HCT116 (cell line): ENCODE measurements at regions not wholly inside any gene's neighbourhood (a gene's known extent, or its start where the extent isn't known, plus 50 kb on each side); places are given as distances from the start of the nearest gene placed in this dataset.

ENCODE experiments used
- ATAC-seq: fragments of 200-7000 bp; cut with Tn5 transposase; 2 replicates; pipeline ENCODE4 v1.9.1; 2020; ENCODE audit warnings: mild to moderate bottlenecking, moderate library complexity
- BruUV-seq: library from RNA; stranded (reverse); fragments of 400-500 nt; replicated peaks from 2 replicates; lab custom pipeline; 2021; lab: Mats Ljungman, UMichigan
- CTCF ChIA-PET: fragments of 300-600 bp; sonication (Branson Sonifier 250); formaldehyde crosslinking; loops from one replicate; lab custom pipeline; 2021; ENCODE audit warnings: antibody characterized with exemption; lab: Charles Lee
- POLR2A ChIA-PET: fragments of 300-600, 350-600 bp; sonication (Branson Sonifier 250); formaldehyde crosslinking; loops from one replicate; lab custom pipeline; 2021; ENCODE audit warnings: antibody characterized with exemption; lab: Charles Lee
- RAD21 ChIA-PET, 2 experiments: fragments of 300-600 bp; sonication (Branson Sonifier 250); formaldehyde crosslinking; loops; one replicate each; lab custom pipeline; 2023; ENCODE audit warnings: low total read pairs in 2 of 2; ENCODE audit not compliant: uncharacterized antibody in 2 of 2, unreplicated experiment in 2 of 2, low non-redundant PET in 1 of 2; lab: Charles Lee
- DNase-seq: peaks from one replicate; pipeline ENCODE4 v3.0.0-alpha.2; 2010; ENCODE audit warnings: low read depth, low spot score
- H2AFZ ChIP-seq: fragments of 200-600 bp; shearing (Covaris generic), sonication (generic); 2 replicates; pipeline ENCODE4 v1.6.1; 2017; ENCODE audit warnings: low read depth, mixed run types, mixed read lengths, antibody characterized with exemption, low read length; ENCODE audit not compliant: poor library complexity, severe bottlenecking
- H3K27ac ChIP-seq: 2 replicates; pipeline ENCODE4 v1.5.1; 2012; ENCODE audit warnings: low read depth, low read length
- H3K27me3 ChIP-seq: fragments of 200-600 bp; sonication (generic); 2 replicates; pipeline ENCODE4 v1.6.1; 2016; ENCODE audit warnings: mixed run types, low read length, mixed read lengths; ENCODE audit not compliant: insufficient read depth
- H3K36me3 ChIP-seq, 2 experiments: fragments of 200-500 bp in 1 of 2; fragments of 200-600 bp in 1 of 2; sonication (Bioruptor generic) in 1 of 2; sonication (generic) in 1 of 2; 2 replicates each; pipeline versions ENCODE4 v1.5.1 to v1.6.1; 2014 to 2016; ENCODE audit warnings: low read length in 2 of 2, inconsistent platforms in 1 of 2, mixed read lengths in 1 of 2, mixed run types in 1 of 2; ENCODE audit not compliant: insufficient read depth in 2 of 2, control insufficient read depth in 1 of 2
- H3K4me1 ChIP-seq, 2 experiments: fragments of 200-600 bp in 1 of 2; sonication (generic) in 1 of 2; 2 replicates each; pipeline versions ENCODE4 v1.5.1 to v1.6.1; 2012 to 2017; ENCODE audit warnings: low read length in 2 of 2, inconsistent platforms in 1 of 2, mild to moderate bottlenecking in 1 of 2, mixed read lengths in 1 of 2, mixed run types in 1 of 2, moderate library complexity in 1 of 2; ENCODE audit not compliant: insufficient read depth in 2 of 2, control insufficient read depth in 1 of 2
- H3K4me2 ChIP-seq: fragments of 200-600 bp; sonication (generic); 2 replicates; pipeline ENCODE4 v1.6.1; 2017; ENCODE audit warnings: mixed run types, low read length, mixed read lengths
- H3K4me3 ChIP-seq, 2 experiments: fragments of 200-600 bp in 1 of 2; sonication (generic) in 1 of 2; replicated peaks in 1 of 2; 2 replicates each; pipeline ENCODE4 v1.5.1; 2011 to 2016; ENCODE audit warnings: low read length in 2 of 2, control low read depth in 1 of 2, low read depth in 1 of 2, mild to moderate bottlenecking in 1 of 2, mixed read lengths in 1 of 2, mixed run types in 1 of 2
- H3K79me2 ChIP-seq: fragments of 200-600 bp; sonication (generic); 2 replicates; pipeline ENCODE4 v1.6.1; 2017; ENCODE audit warnings: mild to moderate bottlenecking, mixed run types, low read length, moderate library complexity, mixed read lengths; ENCODE audit not compliant: insufficient read depth
- H3K9ac ChIP-seq: fragments of 200-600 bp; sonication (generic); 2 replicates; pipeline ENCODE4 v1.6.1; 2016; ENCODE audit warnings: low read length, mixed read lengths
- H3K9me2 ChIP-seq: fragments of 200-600 bp; sonication (generic), shearing (Covaris generic); 2 replicates; pipeline ENCODE4 v1.6.1; 2017; ENCODE audit warnings: mixed run types, mild to moderate bottlenecking, moderate library complexity; ENCODE audit not compliant: insufficient read depth
- H3K9me3 ChIP-seq, 2 experiments: fragments of 200-500 bp in 1 of 2; fragments of 200-600 bp in 1 of 2; sonication (Bioruptor generic) in 1 of 2; sonication (generic) in 1 of 2; 2 replicates each; pipeline ENCODE4 v1.6.1; 2014 to 2017; ENCODE audit warnings: low read length in 2 of 2, mixed read lengths in 2 of 2, inconsistent platforms in 1 of 2, low read depth in 1 of 2, mild to moderate bottlenecking in 1 of 2, mixed run types in 1 of 2, moderate library complexity in 1 of 2; ENCODE audit not compliant: control insufficient read depth in 1 of 2, insufficient read depth in 1 of 2
- H4K20me1 ChIP-seq: fragments of 200-600 bp; sonication (generic), shearing (Covaris generic); 2 replicates; pipeline ENCODE4 v1.6.1; 2017; ENCODE audit warnings: mixed run types, mild to moderate bottlenecking, moderate library complexity; ENCODE audit not compliant: insufficient read depth
- CBX3 ChIP-seq: IDR thresholded peaks from 2 replicates; pipeline ENCODE4 v1.6.1; 2012; ENCODE audit warnings: low read depth
- ELF1 ChIP-seq: IDR thresholded peaks from 2 replicates; pipeline ENCODE4 v1.6.1; 2012; ENCODE audit warnings: low read depth, borderline replicate concordance
- EZH2 ChIP-seq: fragments of 200-600 bp; sonication (generic); IDR thresholded peaks from 2 replicates; pipeline ENCODE4 v1.6.1; 2017; ENCODE audit warnings: antibody characterized with exemption, mixed run types
- JUND ChIP-seq: IDR thresholded peaks from 2 replicates; pipeline ENCODE4 v1.6.1; 2012
- POLR2A ChIP-seq: IDR thresholded peaks from 2 replicates; pipeline ENCODE4 v1.7.0; 2011; ENCODE audit warnings: borderline replicate concordance; ENCODE audit not compliant: insufficient read depth, insufficient read length; ENCODE audit errors: extremely low read depth
- POLR2AphosphoS5 ChIP-seq: IDR thresholded peaks from 2 replicates; pipeline ENCODE4 v1.6.1; 2011; ENCODE audit warnings: mild to moderate bottlenecking, low read depth, low read length, moderate library complexity
- RAD21 ChIP-seq: IDR thresholded peaks from 2 replicates; pipeline ENCODE4 v1.6.1; 2012; ENCODE audit warnings: low read depth, mild to moderate bottlenecking
- SIN3A ChIP-seq: IDR thresholded peaks from 2 replicates; pipeline ENCODE4 v1.6.1; 2012; ENCODE audit warnings: low read depth
- SP1 ChIP-seq: IDR thresholded peaks from 2 replicates; pipeline ENCODE4 v1.6.1; 2012; ENCODE audit warnings: low read depth
- TCF7L2 ChIP-seq: IDR thresholded peaks from 2 replicates; pipeline ENCODE4 v1.7.0; 2011; ENCODE audit warnings: borderline replicate concordance, inconsistent platforms; ENCODE audit not compliant: insufficient read depth, insufficient read length; ENCODE audit errors: extremely low read depth
- YY1 ChIP-seq: IDR thresholded peaks from 2 replicates; pipeline ENCODE4 v1.6.1; 2011; ENCODE audit warnings: low read length, low read depth, moderate library complexity, mild to moderate bottlenecking; ENCODE audit not compliant: insufficient replicate concordance; ENCODE audit errors: extremely low read depth
- ZFX ChIP-seq: fragments of 450-650 bp; IDR thresholded peaks from 2 replicates; pipeline ENCODE4 v1.6.1; 2017
- ZNF274 ChIP-seq: fragments of 200-500 bp; sonication (Bioruptor generic); IDR thresholded peaks from 2 replicates; pipeline ENCODE4 v1.6.1; 2014; ENCODE audit warnings: mild to moderate bottlenecking, low read depth, low read length, inconsistent platforms
- intact Hi-C: fragments of 100-400 bp; cut with micrococcal nuclease; formaldehyde crosslinking; loops from 2 replicates; pipeline ENCODE4 v1.10.0; 2022
- TF ChIP-seq, protein P1 (sequence below), 3 experiments: fragments of 200-600 bp in 1 of 3; sonication (generic) in 1 of 3; IDR thresholded peaks in 2 of 3; conservative IDR thresholded peaks in 1 of 3; 2 replicates each; pipeline ENCODE4 v1.5.1; 2012 to 2017; ENCODE audit warnings: low read depth in 2 of 3, low read length in 2 of 3, antibody characterized with exemption in 1 of 3, borderline replicate concordance in 1 of 3, control low read depth in 1 of 3, mild to moderate bottlenecking in 1 of 3, mixed read lengths in 1 of 3, mixed run types in 1 of 3, moderate library complexity in 1 of 3; ENCODE audit not compliant: insufficient read depth in 1 of 3
- TF ChIP-seq, protein P2 (sequence below): IDR thresholded peaks from 2 replicates; pipeline ENCODE4 v1.6.1; 2012; ENCODE audit warnings: low read depth
- TF ChIP-seq, protein P3 (sequence below): IDR thresholded peaks from 2 replicates; pipeline ENCODE4 v1.6.1; 2011; ENCODE audit warnings: mild to moderate bottlenecking, low read length, moderate library complexity; ENCODE audit not compliant: insufficient replicate concordance; ENCODE audit errors: extremely low read depth

GRCh38 chr3:117743993-117744392 is 1034.4 kb downstream of the TUSC7 start (continued):
- TF ChIP-seq POLR2AphosphoS5 (no peak), ELF1 (no peak), CBX3 (no peak)
- TF ChIP-seq, protein P1, sequence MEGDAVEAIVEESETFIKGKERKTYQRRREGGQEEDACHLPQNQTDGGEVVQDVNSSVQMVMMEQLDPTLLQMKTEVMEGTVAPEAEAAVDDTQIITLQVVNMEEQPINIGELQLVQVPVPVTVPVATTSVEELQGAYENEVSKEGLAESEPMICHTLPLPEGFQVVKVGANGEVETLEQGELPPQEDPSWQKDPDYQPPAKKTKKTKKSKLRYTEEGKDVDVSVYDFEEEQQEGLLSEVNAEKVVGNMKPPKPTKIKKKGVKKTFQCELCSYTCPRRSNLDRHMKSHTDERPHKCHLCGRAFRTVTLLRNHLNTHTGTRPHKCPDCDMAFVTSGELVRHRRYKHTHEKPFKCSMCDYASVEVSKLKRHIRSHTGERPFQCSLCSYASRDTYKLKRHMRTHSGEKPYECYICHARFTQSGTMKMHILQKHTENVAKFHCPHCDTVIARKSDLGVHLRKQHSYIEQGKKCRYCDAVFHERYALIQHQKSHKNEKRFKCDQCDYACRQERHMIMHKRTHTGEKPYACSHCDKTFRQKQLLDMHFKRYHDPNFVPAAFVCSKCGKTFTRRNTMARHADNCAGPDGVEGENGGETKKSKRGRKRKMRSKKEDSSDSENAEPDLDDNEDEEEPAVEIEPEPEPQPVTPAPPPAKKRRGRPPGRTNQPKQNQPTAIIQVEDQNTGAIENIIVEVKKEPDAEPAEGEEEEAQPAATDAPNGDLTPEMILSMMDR (IDR thresholded peaks at IDR 0.05 in 2 of 3, conservative IDR thresholded peaks at IDR 0.05 in 1 of 3; ENCODE audit: borderline replicate concordance in 1 of 3, insufficient read depth in 1 of 3, low read depth in 2 of 3, low read length in 2 of 3) = no peak

- no TSS peak for BruUV-seq
- Histone ChIP-seq H3K9me3 (no peaks in the 10 kb centered on the region; a peak in 1 of 4 replicates), H3K4me3 (no peak overlapping the region), H3K4me1 (no peaks in the 10 kb centered on the region), H3K27ac (no peak overlapping the region), H2AFZ (no peak overlapping the region), H3K4me2 (no peak overlapping the region), H3K27me3 (peaks cover 21% of the 10 kb centered on the region; the same call in 1 of the 2 replicates), H3K36me3 (no peaks in the 10 kb centered on the region), H4K20me1 (no peaks in the 10 kb centered on the region), H3K9ac (no peak overlapping the region), H3K9me2 (no peaks in the 10 kb centered on the region), H3K79me2 (no peaks in the 10 kb centered on the region)
- intact Hi-C loops = no loop called here
- DNase-seq = no peak
- CTCF ChIA-PET = no interaction called here
- POLR2A ChIA-PET = no interaction called here
- ATAC-seq = no peak
- RAD21 ChIA-PET = no interaction called here
- TF ChIP-seq SIN3A (no peak), EZH2 (no peak), ELF1 (no peak), YY1 (no peak), JUND (no peak), SP1 (no peak), RAD21 (no peak), ZNF274 (no peak), ZFX (no peak), POLR2A (no peak), TCF7L2 (no peak)
- TF ChIP-seq, protein P2, sequence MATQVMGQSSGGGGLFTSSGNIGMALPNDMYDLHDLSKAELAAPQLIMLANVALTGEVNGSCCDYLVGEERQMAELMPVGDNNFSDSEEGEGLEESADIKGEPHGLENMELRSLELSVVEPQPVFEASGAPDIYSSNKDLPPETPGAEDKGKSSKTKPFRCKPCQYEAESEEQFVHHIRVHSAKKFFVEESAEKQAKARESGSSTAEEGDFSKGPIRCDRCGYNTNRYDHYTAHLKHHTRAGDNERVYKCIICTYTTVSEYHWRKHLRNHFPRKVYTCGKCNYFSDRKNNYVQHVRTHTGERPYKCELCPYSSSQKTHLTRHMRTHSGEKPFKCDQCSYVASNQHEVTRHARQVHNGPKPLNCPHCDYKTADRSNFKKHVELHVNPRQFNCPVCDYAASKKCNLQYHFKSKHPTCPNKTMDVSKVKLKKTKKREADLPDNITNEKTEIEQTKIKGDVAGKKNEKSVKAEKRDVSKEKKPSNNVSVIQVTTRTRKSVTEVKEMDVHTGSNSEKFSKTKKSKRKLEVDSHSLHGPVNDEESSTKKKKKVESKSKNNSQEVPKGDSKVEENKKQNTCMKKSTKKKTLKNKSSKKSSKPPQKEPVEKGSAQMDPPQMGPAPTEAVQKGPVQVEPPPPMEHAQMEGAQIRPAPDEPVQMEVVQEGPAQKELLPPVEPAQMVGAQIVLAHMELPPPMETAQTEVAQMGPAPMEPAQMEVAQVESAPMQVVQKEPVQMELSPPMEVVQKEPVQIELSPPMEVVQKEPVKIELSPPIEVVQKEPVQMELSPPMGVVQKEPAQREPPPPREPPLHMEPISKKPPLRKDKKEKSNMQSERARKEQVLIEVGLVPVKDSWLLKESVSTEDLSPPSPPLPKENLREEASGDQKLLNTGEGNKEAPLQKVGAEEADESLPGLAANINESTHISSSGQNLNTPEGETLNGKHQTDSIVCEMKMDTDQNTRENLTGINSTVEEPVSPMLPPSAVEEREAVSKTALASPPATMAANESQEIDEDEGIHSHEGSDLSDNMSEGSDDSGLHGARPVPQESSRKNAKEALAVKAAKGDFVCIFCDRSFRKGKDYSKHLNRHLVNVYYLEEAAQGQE = no peak
- TF ChIP-seq, protein P1 (IDR thresholded peaks at IDR 0.05 in 2 of 3, conservative IDR thresholded peaks at IDR 0.05 in 1 of 3; ENCODE audit: borderline replicate concordance in 1 of 3, insufficient read depth in 1 of 3, low read depth in 2 of 3, low read length in 2 of 3) = no peak
- TF ChIP-seq, protein P3, sequence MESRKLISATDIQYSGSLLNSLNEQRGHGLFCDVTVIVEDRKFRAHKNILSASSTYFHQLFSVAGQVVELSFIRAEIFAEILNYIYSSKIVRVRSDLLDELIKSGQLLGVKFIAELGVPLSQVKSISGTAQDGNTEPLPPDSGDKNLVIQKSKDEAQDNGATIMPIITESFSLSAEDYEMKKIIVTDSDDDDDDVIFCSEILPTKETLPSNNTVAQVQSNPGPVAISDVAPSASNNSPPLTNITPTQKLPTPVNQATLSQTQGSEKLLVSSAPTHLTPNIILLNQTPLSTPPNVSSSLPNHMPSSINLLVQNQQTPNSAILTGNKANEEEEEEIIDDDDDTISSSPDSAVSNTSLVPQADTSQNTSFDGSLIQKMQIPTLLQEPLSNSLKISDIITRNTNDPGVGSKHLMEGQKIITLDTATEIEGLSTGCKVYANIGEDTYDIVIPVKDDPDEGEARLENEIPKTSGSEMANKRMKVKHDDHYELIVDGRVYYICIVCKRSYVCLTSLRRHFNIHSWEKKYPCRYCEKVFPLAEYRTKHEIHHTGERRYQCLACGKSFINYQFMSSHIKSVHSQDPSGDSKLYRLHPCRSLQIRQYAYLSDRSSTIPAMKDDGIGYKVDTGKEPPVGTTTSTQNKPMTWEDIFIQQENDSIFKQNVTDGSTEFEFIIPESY = no peak
These were observed 1035.4 kb downstream of the TUSC7 start for GRCh38 chr3:117744935-117745334.
